H1 (cell line): ENCODE measurements at regions not wholly inside any gene's neighbourhood (a gene's known extent, or its start where the extent isn't known, plus 50 kb on each side); places are given as distances from the start of the nearest gene placed in this dataset.

ENCODE experiments used
- FOSL1 ChIP-seq: IDR thresholded peaks from 2 replicates; pipeline ENCODE4 v1.6.1; 2011; ENCODE audit warnings: mild to moderate bottlenecking, low read depth, low read length, moderate library complexity; ENCODE audit not compliant: insufficient read depth
- GABPA ChIP-seq: IDR thresholded peaks from 2 replicates; pipeline ENCODE4 v1.6.1; 2011; ENCODE audit warnings: mild to moderate bottlenecking, low read length, moderate library complexity, borderline replicate concordance; ENCODE audit not compliant: insufficient read depth
- JUND ChIP-seq: IDR thresholded peaks from 2 replicates; pipeline ENCODE4 v1.6.1; 2011; ENCODE audit warnings: mild to moderate bottlenecking, improper control_type of control experiment, low read length
- KDM4A ChIP-seq: IDR thresholded peaks from one replicate; pipeline ENCODE4 v1.7.1; 2012; ENCODE audit warnings: low read depth, mild to moderate bottlenecking, moderate library complexity, low read length, inconsistent platforms; ENCODE audit not compliant: severe bottlenecking
- MAX ChIP-seq: IDR thresholded peaks from 2 replicates; pipeline ENCODE4 v1.6.1; 2012; ENCODE audit warnings: inconsistent platforms
- POLR2A ChIP-seq, 2 experiments: IDR thresholded peaks; 1 replicate in 1 of 2; 2 replicates in 1 of 2; pipeline ENCODE4 v1.6.1; 2011; ENCODE audit warnings: low read depth in 2 of 2, low read length in 2 of 2, mild to moderate bottlenecking in 2 of 2; ENCODE audit errors: control extremely low read depth in 1 of 2
- SIX5 ChIP-seq: IDR thresholded peaks from 2 replicates; pipeline ENCODE4 v1.6.1; 2011; ENCODE audit warnings: mild to moderate bottlenecking, low read depth, low read length
- SP4 ChIP-seq: IDR thresholded peaks from 2 replicates; pipeline ENCODE4 v1.6.1; 2012; ENCODE audit warnings: low read length, inconsistent platforms
- SUZ12 ChIP-seq: fragments of 200-600 bp; sonication (generic); IDR thresholded peaks from 2 replicates; pipeline ENCODE4 v1.6.1; 2012; ENCODE audit warnings: mild to moderate bottlenecking, inconsistent platforms, low read length, moderate library complexity, mixed read lengths

- no peak for TF ChIP-seq SP4
- TF ChIP-seq JUND = no peak
- no peak for TF ChIP-seq POLR2A (IDR thresholded peaks at IDR 0.05; ENCODE audit: control extremely low read depth in 1 of 2, low read depth in 2 of 2, low read length in 2 of 2)
- no peak for TF ChIP-seq SIX5
- no peak for TF ChIP-seq KDM4A
- TF ChIP-seq MAX = no peak
- TF ChIP-seq GABPA = no peak
- no peak for TF ChIP-seq SUZ12
- TF ChIP-seq FOSL1 = no peak
Measured at GRCh38 chr20:24337069-24337468, 132.4 kb upstream of the SYNDIG1 start (continued).
